Hematopoietic multipotent progenitor cell (in vitro differentiated cells): ENCODE measurements at regions not wholly inside any gene's neighbourhood (a gene's known extent, or its start where the extent isn't known, plus 50 kb on each side); places are given as distances from the start of the nearest gene placed in this dataset.
"Not testable (repeated sequence)": the region's sequence is repeated elsewhere in the genome, so short reads cannot be mapped to it uniquely, and the experiment has no call there.

Experiments used
- DNase-seq, 3 donors: peaks; one replicate each; pipeline ENCODE4 v3.0.0-alpha.2; 2011 to 2015; ENCODE audit warnings: low read depth in 2 of 3, low spot score in 2 of 3

DNA sequence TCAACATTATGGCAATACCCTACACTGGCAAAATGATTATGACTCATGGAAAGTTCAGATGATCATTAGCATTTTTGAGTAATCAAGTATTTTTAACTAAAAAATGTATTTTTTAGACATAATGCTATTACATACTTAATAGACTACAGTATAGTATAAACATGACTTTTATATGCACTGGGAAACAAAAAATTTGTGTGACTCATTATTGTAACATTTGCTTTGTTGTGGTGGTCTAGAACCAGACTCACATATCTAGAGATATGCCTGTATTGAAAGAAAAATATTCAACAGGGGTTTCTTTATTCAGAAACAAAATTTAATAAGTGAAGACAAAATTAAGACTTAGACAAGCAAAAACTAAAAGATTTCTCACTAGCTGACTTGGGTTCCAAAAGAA is 385.3 kb upstream of the RIOK2 start:
- DNase-seq = no peak

DNA sequence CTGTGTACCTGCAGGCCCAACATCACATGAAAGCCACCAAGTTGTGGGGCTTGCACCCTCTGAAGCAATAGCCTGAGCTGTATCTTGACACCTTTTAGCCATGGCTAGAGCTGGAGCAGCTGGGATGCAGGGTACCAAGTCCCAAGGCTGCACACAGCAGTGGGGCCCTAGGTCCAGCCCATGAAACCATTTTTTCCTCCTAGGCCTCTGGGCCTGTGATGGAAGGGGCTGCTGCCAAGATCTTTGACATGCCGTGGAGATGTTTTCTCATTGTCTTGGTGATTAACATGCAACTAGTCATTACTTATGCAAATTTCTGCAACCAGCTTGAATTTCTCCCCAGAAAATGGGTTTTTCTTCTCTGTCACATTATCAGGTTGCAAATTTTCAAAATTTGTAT is 387.2 kb upstream of the RIOK2 start:
- DNase-seq = no peak

GRCh38 chr5:97575322-97575721 is 392.3 kb upstream of the RIOK2 start:
- no peak for DNase-seq

GRCh38 chr5:97576956-97577355 is 393.9 kb upstream of the RIOK2 start:
- DNase-seq = no peak

GRCh38 chr5:97579977-97580376 is 396.9 kb upstream of the RIOK2 start:
- DNase-seq = not testable (repeated sequence)

DNA sequence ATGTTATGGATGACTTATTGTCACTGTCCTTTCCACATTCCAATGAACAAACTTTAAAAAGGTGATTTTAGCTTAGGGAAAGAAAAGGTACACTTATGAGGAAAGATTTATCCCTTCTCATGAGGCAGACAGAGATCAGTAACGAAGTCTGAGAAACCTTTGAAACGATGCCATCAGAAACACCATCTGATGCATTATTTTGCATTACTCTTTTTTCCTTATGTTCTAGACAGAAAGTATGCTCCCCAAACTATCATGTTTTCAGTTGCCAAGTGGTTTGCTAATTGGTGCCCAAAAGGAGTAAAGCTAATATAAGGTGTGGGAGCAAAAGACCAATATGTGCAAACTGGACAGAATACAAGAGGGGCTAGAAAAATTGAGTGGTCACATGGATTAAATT is 397.7 kb upstream of the RIOK2 start:
- DNase-seq = no peak

DNA sequence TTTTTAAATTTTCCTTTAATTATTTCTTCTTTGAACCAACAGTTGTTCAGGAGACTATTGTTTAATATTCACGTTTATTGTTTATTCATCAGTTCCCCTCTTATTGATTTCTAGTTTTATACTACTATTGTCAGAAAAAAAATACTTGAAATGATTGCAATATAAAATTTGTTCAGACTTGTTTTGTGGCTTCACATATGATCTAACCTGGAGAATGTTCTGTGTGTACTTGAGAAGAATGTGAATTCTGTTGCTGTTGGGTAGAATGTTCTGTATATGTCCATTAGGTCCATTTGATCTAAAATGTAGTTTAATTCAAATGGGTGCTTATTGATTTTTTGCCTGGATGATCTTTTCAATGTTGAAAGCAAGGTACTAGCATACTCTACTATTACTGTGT is 408.7 kb upstream of the RIOK2 start:
- DNase-seq = no peak

- DNase-seq = no peak
These were observed 417.4 kb upstream of the RIOK2 start for GRCh38 chr5:97600486-97600885.

- no peak for DNase-seq
These were observed 418.6 kb upstream of the RIOK2 start for GRCh38 chr5:97601651-97602050.

- DNase-seq = no peak
These were observed 423.5 kb upstream of the RIOK2 start for GRCh38 chr5:97606531-97606930.

- DNase-seq = no peak
These were observed 425.5 kb upstream of the RIOK2 start for GRCh38 chr5:97608501-97608900.

DNA sequence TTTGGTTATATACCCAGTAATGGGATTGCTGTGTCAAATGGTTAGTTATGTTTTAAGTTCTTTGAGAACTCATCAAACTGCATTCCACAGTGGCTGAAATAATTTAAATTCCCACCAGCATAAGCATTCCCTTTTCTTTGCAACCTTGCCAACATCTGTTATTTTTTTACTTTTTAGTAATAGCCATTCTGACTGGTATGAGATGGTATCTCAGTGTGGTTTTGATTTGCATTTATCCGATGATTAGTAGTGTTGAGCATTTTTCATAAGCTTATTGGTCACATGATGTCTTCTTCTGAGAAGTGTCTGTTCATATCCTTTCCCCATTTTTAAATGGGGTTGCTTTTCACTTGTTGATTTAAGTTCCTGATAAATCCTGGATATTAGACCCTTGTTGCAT is 435.7 kb upstream of the RIOK2 start:
- no peak for DNase-seq

GRCh38 chr5:97623441-97623840 is 440.4 kb upstream of the RIOK2 start:
- DNase-seq = no peak

- DNase-seq = no peak
These were observed 441.8 kb upstream of the RIOK2 start for GRCh38 chr5:97624886-97625285.

- no peak for DNase-seq
These were observed 444.2 kb upstream of the RIOK2 start for GRCh38 chr5:97627272-97627671.

- DNase-seq = no peak
These were observed 445.0 kb upstream of the RIOK2 start for GRCh38 chr5:97628031-97628430.

GRCh38 chr5:97628807-97629206 is 445.8 kb upstream of the RIOK2 start:
- DNase-seq = no peak

- no peak for DNase-seq
These were observed 446.2 kb upstream of the RIOK2 start for GRCh38 chr5:97629276-97629675.

GRCh38 chr5:97635553-97635952 is 452.5 kb upstream of the RIOK2 start:
- DNase-seq = no peak

GRCh38 chr5:97636766-97637165 is 453.7 kb upstream of the RIOK2 start:
- no peak for DNase-seq

GRCh38 chr5:97641081-97641480 is 458.0 kb upstream of the RIOK2 start:
- no peak for DNase-seq

- no peak for DNase-seq
These were observed 461.2 kb upstream of the RIOK2 start for GRCh38 chr5:97644206-97644605.

- no peak for DNase-seq
These were observed 461.8 kb upstream of the RIOK2 start for GRCh38 chr5:97644896-97645295.

DNA sequence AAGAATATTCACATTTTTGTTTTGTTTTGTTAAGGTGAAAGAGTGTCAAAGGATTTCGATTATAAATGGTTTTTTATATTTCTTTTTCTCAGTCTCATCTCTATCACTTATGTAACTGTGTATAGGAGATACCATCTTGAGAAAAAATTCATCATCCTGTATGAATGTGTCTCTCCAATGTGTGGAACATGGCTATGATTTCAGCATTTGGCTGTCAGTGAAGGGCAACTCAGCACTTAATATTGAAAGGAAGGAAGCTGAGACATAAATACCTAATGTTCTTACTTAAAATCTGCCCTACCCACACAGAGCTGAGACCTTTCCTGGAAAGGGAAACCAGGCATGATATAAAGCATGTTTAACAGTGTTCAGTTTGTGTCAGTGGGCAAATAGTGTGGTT is 474.2 kb upstream of the RIOK2 start:
- DNase-seq = no peak
